ENCODE measurements at regions not wholly inside any gene's neighbourhood (a gene's known extent, or its start where the extent isn't known, plus 50 kb on each side); places are given as distances from the start of the nearest gene placed in this dataset.
A peak's percentile ranks its signal among the peaks of the same experiment; 100 is the strongest.

DNA sequence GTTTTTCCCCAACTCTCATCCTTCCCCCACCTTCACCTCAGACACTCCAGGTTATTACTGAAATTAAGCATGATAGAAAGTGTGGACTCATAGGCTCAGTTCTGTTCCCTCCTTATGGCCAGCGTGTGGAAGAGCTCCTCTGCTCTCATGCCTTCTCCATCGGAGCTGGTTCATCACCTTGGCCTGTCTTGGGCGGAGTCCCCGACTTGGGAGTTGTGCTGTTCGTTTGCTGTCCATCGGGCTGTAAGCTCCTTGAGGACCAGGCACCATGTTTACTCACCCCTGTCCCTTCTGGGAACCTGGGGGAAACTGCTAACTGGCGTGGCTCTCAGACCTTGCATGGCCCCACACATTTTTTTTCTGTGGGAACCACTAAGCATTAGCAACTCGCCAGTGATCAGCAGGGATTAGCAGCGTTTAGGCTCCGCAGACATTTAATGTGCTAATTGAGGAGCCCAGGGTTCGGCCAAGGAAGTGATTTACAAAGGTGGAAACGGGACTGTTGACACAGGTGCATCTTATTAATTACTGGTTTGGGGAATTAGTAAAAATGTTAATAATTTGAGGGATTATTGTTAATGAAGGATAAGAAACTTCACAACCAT, 123.8 kb downstream of the TM9SF2 start:
- TF ChIP-seq, protein P1, sequence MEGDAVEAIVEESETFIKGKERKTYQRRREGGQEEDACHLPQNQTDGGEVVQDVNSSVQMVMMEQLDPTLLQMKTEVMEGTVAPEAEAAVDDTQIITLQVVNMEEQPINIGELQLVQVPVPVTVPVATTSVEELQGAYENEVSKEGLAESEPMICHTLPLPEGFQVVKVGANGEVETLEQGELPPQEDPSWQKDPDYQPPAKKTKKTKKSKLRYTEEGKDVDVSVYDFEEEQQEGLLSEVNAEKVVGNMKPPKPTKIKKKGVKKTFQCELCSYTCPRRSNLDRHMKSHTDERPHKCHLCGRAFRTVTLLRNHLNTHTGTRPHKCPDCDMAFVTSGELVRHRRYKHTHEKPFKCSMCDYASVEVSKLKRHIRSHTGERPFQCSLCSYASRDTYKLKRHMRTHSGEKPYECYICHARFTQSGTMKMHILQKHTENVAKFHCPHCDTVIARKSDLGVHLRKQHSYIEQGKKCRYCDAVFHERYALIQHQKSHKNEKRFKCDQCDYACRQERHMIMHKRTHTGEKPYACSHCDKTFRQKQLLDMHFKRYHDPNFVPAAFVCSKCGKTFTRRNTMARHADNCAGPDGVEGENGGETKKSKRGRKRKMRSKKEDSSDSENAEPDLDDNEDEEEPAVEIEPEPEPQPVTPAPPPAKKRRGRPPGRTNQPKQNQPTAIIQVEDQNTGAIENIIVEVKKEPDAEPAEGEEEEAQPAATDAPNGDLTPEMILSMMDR (IDR thresholded peaks at IDR 0.05; ENCODE audit: borderline replicate concordance, extremely low read depth, low read length, poor library complexity, severe bottlenecking), result no peak
- no peak for TF ChIP-seq EZH2 (IDR thresholded peaks at IDR 0.05; ENCODE audit: borderline replicate concordance, low read depth, low read length, severe bottlenecking)
- Histone ChIP-seq H3K4me2 (ENCODE audit: insufficient read depth, low read length) (no peak overlapping the region), H3K27me3 (ENCODE audit: insufficient read depth, low read length, poor library complexity) (no peaks in the 10 kb centered on the region)

DNA sequence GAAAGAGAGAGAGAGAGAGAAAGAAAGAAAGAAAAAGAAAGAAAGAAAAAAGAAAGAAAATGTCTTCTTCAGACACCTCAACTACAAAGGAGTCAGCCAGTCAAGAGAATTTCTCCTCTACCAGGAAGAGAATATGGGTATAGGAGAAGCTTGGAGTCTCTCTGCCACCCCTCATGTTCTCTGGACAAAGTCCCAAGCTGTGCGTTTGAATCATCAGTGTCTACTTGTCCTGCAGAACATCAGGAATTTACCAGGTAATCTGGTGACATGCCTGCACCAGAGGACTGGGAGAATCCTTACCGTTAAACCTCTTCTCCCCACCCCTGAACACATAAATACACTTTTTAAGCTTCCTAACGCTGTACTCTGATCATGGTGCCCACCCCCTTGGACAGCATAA, 119.5 kb downstream of the TM9SF2 start:
- Histone ChIP-seq H3K4me1 (ENCODE audit: insufficient read depth, low read length) (no peaks in the 10 kb centered on the region), H3K4me3 (ENCODE audit: low read depth in 1 of 2, low read length in 2 of 2) (no peak overlapping the region), H3K4me2 (ENCODE audit: insufficient read depth, low read length) (no peak overlapping the region), H4K20me1 (ENCODE audit: insufficient read depth, low read length) (peaks cover 4% of the 10 kb centered on the region; the same call in 1 of the 2 replicates), H3K27me3 (ENCODE audit: insufficient read depth, low read length, poor library complexity) (no peaks in the 10 kb centered on the region), H3K79me2 (ENCODE audit: insufficient read depth, low read length) (0 out of 2 replicates have a peak, but pooled peaks cover 2% of the 10 kb centered on the region), H3K9ac (ENCODE audit: low read depth, low read length) (no peak overlapping the region), H3K9me3 (ENCODE audit: insufficient read depth, low read length, severe bottlenecking) (no peaks in the 10 kb centered on the region), H3K36me3 (ENCODE audit: insufficient read depth, low read length) (no peaks in the 10 kb centered on the region), H3K27ac (ENCODE audit: low read length) (no peak overlapping the region), H2AFZ (ENCODE audit: low read depth, low read length) (no peak overlapping the region)
- ATAC-seq (ENCODE audit: insufficient read depth, low read depth) (no peak), DNase-seq (no peak)
- TF ChIP-seq EZH2 (IDR thresholded peaks at IDR 0.05; ENCODE audit: borderline replicate concordance, low read depth, low read length, severe bottlenecking), result no peak
- TF ChIP-seq, protein P1 (IDR thresholded peaks at IDR 0.05; ENCODE audit: borderline replicate concordance, extremely low read depth, low read length, poor library complexity, severe bottlenecking), result no peak

More for the DNA sequence above, 123.8 kb downstream of the TM9SF2 start:
- no peak overlapping the region for H3K27ac ChIP-seq (ENCODE audit: low read length)
- no peaks in the 10 kb centered on the region for H3K4me1 ChIP-seq (ENCODE audit: insufficient read depth, low read length)
- no peaks in the 10 kb centered on the region for H3K36me3 ChIP-seq (ENCODE audit: insufficient read depth, low read length)
- no peaks in the 10 kb centered on the region for H3K9me3 ChIP-seq (ENCODE audit: insufficient read depth, low read length, severe bottlenecking)
- peaks cover 4% of the 10 kb centered on the region; the same call in 1 of the 2 replicates for H4K20me1 ChIP-seq (ENCODE audit: insufficient read depth, low read length)
- H3K79me2 ChIP-seq (ENCODE audit: insufficient read depth, low read length), result no peaks in the 10 kb centered on the region
- H3K4me3 ChIP-seq (ENCODE audit: low read depth in 1 of 2, low read length in 2 of 2), result no peak overlapping the region
- DNase-seq (no peak), ATAC-seq (ENCODE audit: insufficient read depth, low read depth) (no peak)
- H2AFZ ChIP-seq (ENCODE audit: low read depth, low read length), result no peak overlapping the region
- H3K9ac ChIP-seq (ENCODE audit: low read depth, low read length), result no peak overlapping the region

DNA sequence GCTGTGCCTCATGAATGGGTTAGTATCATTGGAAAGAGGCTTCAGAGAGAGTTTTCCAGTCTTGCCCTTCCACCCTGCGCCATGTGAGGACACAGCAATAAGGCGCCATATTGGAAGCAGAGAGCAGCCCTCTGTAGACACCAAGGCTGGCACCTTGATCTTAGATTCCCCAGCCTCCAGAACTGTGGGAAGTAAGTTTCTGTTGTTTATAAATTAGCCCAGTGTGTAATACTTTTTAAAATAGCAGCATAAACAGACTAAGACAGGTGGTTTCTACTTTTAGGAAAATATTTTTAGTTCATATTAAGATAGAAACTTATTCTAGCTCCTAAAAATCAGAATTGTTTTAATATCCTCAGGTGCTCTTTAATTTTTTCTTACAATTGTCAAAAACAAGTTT, 117.9 kb downstream of the TM9SF2 start:
- no peak for DNase-seq
- no peaks in the 10 kb centered on the region for H3K27me3 ChIP-seq (ENCODE audit: insufficient read depth, low read length, poor library complexity)
- no peak overlapping the region for H3K4me3 ChIP-seq (ENCODE audit: low read depth in 1 of 2, low read length in 2 of 2)
- 0 out of 3 replicates have a peak, but pooled peaks have one; percentile 39 for ATAC-seq (ENCODE audit: insufficient read depth, low read depth)
- H4K20me1 ChIP-seq (ENCODE audit: insufficient read depth, low read length), result 0 out of 2 replicates have a peak, but pooled peaks cover 4% of the 10 kb centered on the region
- no peak overlapping the region for H3K9ac ChIP-seq (ENCODE audit: low read depth, low read length)
- no peak overlapping the region for H2AFZ ChIP-seq (ENCODE audit: low read depth, low read length)
- H3K27ac ChIP-seq (ENCODE audit: low read length), result no peak overlapping the region
- H3K4me2 ChIP-seq (ENCODE audit: insufficient read depth, low read length), result no peak overlapping the region
- no peaks in the 10 kb centered on the region for H3K36me3 ChIP-seq (ENCODE audit: insufficient read depth, low read length)
- H3K79me2 ChIP-seq (ENCODE audit: insufficient read depth, low read length), result 0 out of 2 replicates have a peak, but pooled peaks cover 2% of the 10 kb centered on the region
- TF ChIP-seq, protein P1 (IDR thresholded peaks at IDR 0.05; ENCODE audit: borderline replicate concordance, extremely low read depth, low read length, poor library complexity, severe bottlenecking), result no peak
- no peak for TF ChIP-seq EZH2 (IDR thresholded peaks at IDR 0.05; ENCODE audit: borderline replicate concordance, low read depth, low read length, severe bottlenecking)
- H3K9me3 ChIP-seq (ENCODE audit: insufficient read depth, low read length, severe bottlenecking), result no peaks in the 10 kb centered on the region
- H3K4me1 ChIP-seq (ENCODE audit: insufficient read depth, low read length), result no peaks in the 10 kb centered on the region
